GM12878 (cell line): ENCODE measurements at regions not wholly inside any gene's neighbourhood (a gene's known extent, or its start where the extent isn't known, plus 50 kb on each side); places are given as distances from the start of the nearest gene placed in this dataset.

Experiments
- ATAC-seq: fragments of 200-7000 bp; cut with Tn5 transposase; 3 replicates; pipeline ENCODE4 v1.9.1; 2020; ENCODE audit warnings: mild to moderate bottlenecking, moderate library complexity
- BruUV-seq: library from RNA; stranded (reverse); fragments of 400-500 nt; replicated peaks from 2 replicates; lab custom pipeline; 2021; lab: Mats Ljungman, UMichigan
- CTCF ChIA-PET: fragments of 300-600 bp; sonication (Branson Sonifier 250); formaldehyde crosslinking; extraction: SDS; loops from one replicate; lab custom pipeline; 2021; ENCODE audit warnings: inconsistent platforms; lab: Yijun Ruan, JAX
- POLR2A ChIA-PET: fragments of 350-600 bp; formaldehyde crosslinking; extraction: SDS; loops from one replicate; lab custom pipeline; 2021; ENCODE audit warnings: inconsistent platforms; lab: Charles Lee
- RAD21 ChIA-PET: fragments of 300-600 bp; sonication (Branson Sonifier 250); formaldehyde crosslinking; loops from one replicate; lab custom pipeline; 2023; ENCODE audit warnings: antibody characterized with exemption; ENCODE audit not compliant: unreplicated experiment; lab: Charles Lee
- SMC1A ChIA-PET: fragments of 300-600 bp; sonication (Branson Sonifier 250); formaldehyde crosslinking; loops from one replicate; lab custom pipeline; 2023; ENCODE audit not compliant: unreplicated experiment, uncharacterized antibody; lab: Charles Lee
- DNase-seq: peaks from one replicate; pipeline ENCODE4 v3.0.0-alpha.2; 2011; ENCODE audit warnings: low read depth, low spot score
- FAIRE-seq: peaks from 3 replicates; lab custom pipeline; 2011; peaks lifted over from hg19 to GRCh38; lab: Jason Lieb, UNC
- H2AFZ ChIP-seq: 2 replicates; pipeline ENCODE4 v1.6.0; 2011; ENCODE audit warnings: low read depth, low read length, control low read depth; ENCODE audit not compliant: control insufficient read depth
- H3K27ac ChIP-seq: 2 replicates; pipeline ENCODE4 v1.5.1; 2011; ENCODE audit warnings: control low read depth; ENCODE audit not compliant: control insufficient read depth, insufficient read depth
- H3K27me3 ChIP-seq, 2 experiments: replicated peaks in 1 of 2; 2 replicates each; pipeline versions ENCODE4 v1.6.0 to v1.6.1; 2011; ENCODE audit warnings: low read length in 1 of 2; ENCODE audit not compliant: control insufficient read depth in 2 of 2, insufficient read depth in 2 of 2
- H3K36me3 ChIP-seq, 2 experiments: 2 replicates each; pipeline ENCODE4 v1.5.1; 2011; ENCODE audit warnings: low read length in 1 of 2; ENCODE audit not compliant: control insufficient read depth in 2 of 2, insufficient read depth in 2 of 2
- H3K4me1 ChIP-seq: 2 replicates; pipeline ENCODE4 v1.6.1; 2011; ENCODE audit warnings: mild to moderate bottlenecking, low read length, moderate library complexity, mixed read lengths; ENCODE audit not compliant: control insufficient read depth, insufficient read depth
- H3K4me2 ChIP-seq: 2 replicates; pipeline ENCODE4 v1.6.0; 2011; ENCODE audit warnings: control low read depth; ENCODE audit not compliant: control insufficient read depth, insufficient read depth
- H3K4me3 ChIP-seq: fragments of 200-600 bp; sonication (generic); 2 replicates; pipeline ENCODE4 v1.5.1; 2016
- H3K79me2 ChIP-seq: 2 replicates; pipeline ENCODE4 v1.6.0; 2011; ENCODE audit warnings: low read length; ENCODE audit not compliant: control insufficient read depth, insufficient read depth
- H3K9ac ChIP-seq: 2 replicates; pipeline ENCODE4 v1.8.0; 2011; ENCODE audit warnings: low read length, control low read depth, mixed read lengths; ENCODE audit not compliant: control insufficient read depth, insufficient read depth
- H3K9me3 ChIP-seq: replicated peaks from 3 replicates; pipeline ENCODE4 v1.5.1; 2011; ENCODE audit warnings: mild to moderate bottlenecking, low read length; ENCODE audit not compliant: control insufficient read depth, insufficient read depth
- H4K20me1 ChIP-seq: 2 replicates; pipeline ENCODE4 v1.6.0; 2011; ENCODE audit not compliant: control insufficient read depth, insufficient read depth
- BMI1 ChIP-seq: fragments of 450-650 bp; IDR thresholded peaks from 2 replicates; pipeline ENCODE4 v1.6.1; 2016; ENCODE audit warnings: mild to moderate bottlenecking, moderate library complexity, borderline replicate concordance
- CHD1 ChIP-seq: IDR thresholded peaks from 2 replicates; pipeline ENCODE4 v1.6.1; 2012; ENCODE audit warnings: low read depth, low read length, improper control_type of control experiment
- GABPA ChIP-seq: IDR thresholded peaks from 2 replicates; pipeline ENCODE4 v1.6.1; 2014; ENCODE audit warnings: antibody characterized with exemption, low read depth, mild to moderate bottlenecking, inconsistent platforms
- JUND ChIP-seq: IDR thresholded peaks from 2 replicates; pipeline ENCODE4 v1.6.1; 2012; ENCODE audit warnings: low read depth, mild to moderate bottlenecking, low read length, improper control_type of control experiment, moderate library complexity
- KAT2A ChIP-seq: conservative IDR thresholded peaks from 2 replicates; pipeline ENCODE4 v1.6.1; 2011; ENCODE audit warnings: low read depth, low read length; ENCODE audit not compliant: control insufficient read depth
- STAT1 ChIP-seq: fragments of 450-650 bp; conservative IDR thresholded peaks from 2 replicates; pipeline ENCODE4 v1.6.1; 2014; ENCODE audit warnings: antibody characterized with exemption, mild to moderate bottlenecking
- STAT3 ChIP-seq: IDR thresholded peaks from 2 replicates; pipeline ENCODE4 v1.6.1; 2011; ENCODE audit warnings: low read depth, low read length, improper control_type of control experiment
- YBX1 ChIP-seq: fragments of 450-650 bp; IDR thresholded peaks from 2 replicates; pipeline ENCODE4 v1.6.1; 2016; ENCODE audit warnings: antibody characterized with exemption
- ZNF24 ChIP-seq: fragments of 450-650 bp; IDR thresholded peaks from 2 replicates; pipeline ENCODE4 v1.6.1; 2017; ENCODE audit warnings: antibody characterized with exemption, mild to moderate bottlenecking
- WGBS: methylation state at CpG from one replicate; pipeline ENCODE4 v1.1.6; 2016; ENCODE audit warnings: low lambda C conversion rate; ENCODE audit not compliant: insufficient replicate concordance, insufficient coverage; ENCODE audit errors: missing lambda C conversion rate; 5-methylcytosine and 5-hydroxymethylcytosine counted together
- in situ Hi-C: fragments of 300-500 bp; cut with MboI; formaldehyde crosslinking; loops from 9 replicates; pipeline ENCODE4 v1.14.3; 2018; ENCODE audit warnings: mixed read lengths
- intact Hi-C: fragments of 100-400 bp; cut with micrococcal nuclease; formaldehyde crosslinking; loops from one replicate; pipeline ENCODE4 v1.14.2; 2022; ENCODE audit not compliant: unreplicated experiment
- TF ChIP-seq, protein P1 (sequence below): IDR thresholded peaks from 2 replicates; pipeline ENCODE4 v1.6.1; 2012; ENCODE audit warnings: low read length, inconsistent platforms
- TF ChIP-seq, protein P2 (sequence below): fragments of 450-650 bp; IDR thresholded peaks from 2 replicates; pipeline ENCODE4 v1.6.1; 2017; ENCODE audit warnings: mild to moderate bottlenecking, moderate library complexity
- TF ChIP-seq, protein P3 (sequence below): IDR thresholded peaks from 2 replicates; pipeline ENCODE4 v1.6.1; 2011; ENCODE audit warnings: borderline replicate concordance, low read depth, mild to moderate bottlenecking, moderate library complexity, mixed read lengths, low read length; ENCODE audit not compliant: insufficient read depth; ENCODE audit errors: extremely low read length

DNA sequence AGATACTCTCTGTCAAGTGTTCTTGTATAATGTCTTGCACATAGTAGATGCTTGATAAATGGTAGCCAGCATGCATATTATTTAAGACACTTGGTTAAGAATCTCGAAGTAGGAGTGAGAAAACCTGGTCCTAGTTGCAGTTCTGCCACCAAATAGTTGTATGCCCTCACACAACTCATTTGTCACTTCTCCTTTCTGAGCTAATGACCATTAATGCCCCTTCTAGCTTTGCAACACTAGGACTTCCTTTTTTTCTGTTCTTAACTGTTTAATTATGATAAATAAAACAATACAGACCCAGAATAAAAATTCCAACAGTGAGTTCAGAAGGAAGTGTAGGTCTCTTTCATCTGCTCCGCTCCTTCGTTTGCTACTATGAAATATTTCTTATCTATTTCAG lies 453.6 kb downstream of the TMEM135 start:
- WGBS, result 36% methylated on average over 3 of the region's 3 CpGs
- no peak for ATAC-seq
- Histone ChIP-seq H3K27ac (no peak overlapping the region), H2AFZ (no peak overlapping the region), H3K79me2 (no peaks in the 10 kb centered on the region), H3K4me3 (no peak overlapping the region), H3K27me3 (no peaks in the 10 kb centered on the region), H3K4me2 (no peak overlapping the region), H3K9ac (no peak overlapping the region), H3K36me3 (no peaks in the 10 kb centered on the region), H3K9me3 (no peaks in the 10 kb centered on the region), H3K4me1 (no peaks in the 10 kb centered on the region), H4K20me1 (no peaks in the 10 kb centered on the region)
- CTCF ChIA-PET, result interaction anchor here (1.5 kb wide), 1 partner anchor 138 kb away, joined by 3 read pairs; no protein-coding TSS in a partner anchor
- no peak for DNase-seq
- intact Hi-C loops, result no loop called here
- SMC1A ChIA-PET, result no interaction called here
- RAD21 ChIA-PET, result no interaction called here
- no peak for FAIRE-seq
- no peak for TF ChIP-seq STAT1
- TF ChIP-seq, protein P1, sequence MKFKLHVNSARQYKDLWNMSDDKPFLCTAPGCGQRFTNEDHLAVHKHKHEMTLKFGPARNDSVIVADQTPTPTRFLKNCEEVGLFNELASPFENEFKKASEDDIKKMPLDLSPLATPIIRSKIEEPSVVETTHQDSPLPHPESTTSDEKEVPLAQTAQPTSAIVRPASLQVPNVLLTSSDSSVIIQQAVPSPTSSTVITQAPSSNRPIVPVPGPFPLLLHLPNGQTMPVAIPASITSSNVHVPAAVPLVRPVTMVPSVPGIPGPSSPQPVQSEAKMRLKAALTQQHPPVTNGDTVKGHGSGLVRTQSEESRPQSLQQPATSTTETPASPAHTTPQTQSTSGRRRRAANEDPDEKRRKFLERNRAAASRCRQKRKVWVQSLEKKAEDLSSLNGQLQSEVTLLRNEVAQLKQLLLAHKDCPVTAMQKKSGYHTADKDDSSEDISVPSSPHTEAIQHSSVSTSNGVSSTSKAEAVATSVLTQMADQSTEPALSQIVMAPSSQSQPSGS, result no peak
- no peak for TF ChIP-seq KAT2A
- no peak for TF ChIP-seq ZNF24
- TF ChIP-seq, protein P2, sequence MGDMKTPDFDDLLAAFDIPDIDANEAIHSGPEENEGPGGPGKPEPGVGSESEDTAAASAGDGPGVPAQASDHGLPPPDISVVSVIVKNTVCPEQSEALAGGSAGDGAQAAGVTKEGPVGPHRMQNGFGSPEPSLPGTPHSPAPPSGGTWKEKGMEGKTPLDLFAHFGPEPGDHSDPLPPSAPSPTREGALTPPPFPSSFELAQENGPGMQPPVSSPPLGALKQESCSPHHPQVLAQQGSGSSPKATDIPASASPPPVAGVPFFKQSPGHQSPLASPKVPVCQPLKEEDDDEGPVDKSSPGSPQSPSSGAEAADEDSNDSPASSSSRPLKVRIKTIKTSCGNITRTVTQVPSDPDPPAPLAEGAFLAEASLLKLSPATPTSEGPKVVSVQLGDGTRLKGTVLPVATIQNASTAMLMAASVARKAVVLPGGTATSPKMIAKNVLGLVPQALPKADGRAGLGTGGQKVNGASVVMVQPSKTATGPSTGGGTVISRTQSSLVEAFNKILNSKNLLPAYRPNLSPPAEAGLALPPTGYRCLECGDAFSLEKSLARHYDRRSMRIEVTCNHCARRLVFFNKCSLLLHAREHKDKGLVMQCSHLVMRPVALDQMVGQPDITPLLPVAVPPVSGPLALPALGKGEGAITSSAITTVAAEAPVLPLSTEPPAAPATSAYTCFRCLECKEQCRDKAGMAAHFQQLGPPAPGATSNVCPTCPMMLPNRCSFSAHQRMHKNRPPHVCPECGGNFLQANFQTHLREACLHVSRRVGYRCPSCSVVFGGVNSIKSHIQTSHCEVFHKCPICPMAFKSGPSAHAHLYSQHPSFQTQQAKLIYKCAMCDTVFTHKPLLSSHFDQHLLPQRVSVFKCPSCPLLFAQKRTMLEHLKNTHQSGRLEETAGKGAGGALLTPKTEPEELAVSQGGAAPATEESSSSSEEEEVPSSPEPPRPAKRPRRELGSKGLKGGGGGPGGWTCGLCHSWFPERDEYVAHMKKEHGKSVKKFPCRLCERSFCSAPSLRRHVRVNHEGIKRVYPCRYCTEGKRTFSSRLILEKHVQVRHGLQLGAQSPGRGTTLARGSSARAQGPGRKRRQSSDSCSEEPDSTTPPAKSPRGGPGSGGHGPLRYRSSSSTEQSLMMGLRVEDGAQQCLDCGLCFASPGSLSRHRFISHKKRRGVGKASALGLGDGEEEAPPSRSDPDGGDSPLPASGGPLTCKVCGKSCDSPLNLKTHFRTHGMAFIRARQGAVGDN, result no peak
- no peak for TF ChIP-seq GABPA
- no peak for TF ChIP-seq YBX1
- no peak for TF ChIP-seq BMI1
- no peak for TF ChIP-seq CHD1
- TF ChIP-seq STAT3, result no peak
- TF ChIP-seq, protein P3, sequence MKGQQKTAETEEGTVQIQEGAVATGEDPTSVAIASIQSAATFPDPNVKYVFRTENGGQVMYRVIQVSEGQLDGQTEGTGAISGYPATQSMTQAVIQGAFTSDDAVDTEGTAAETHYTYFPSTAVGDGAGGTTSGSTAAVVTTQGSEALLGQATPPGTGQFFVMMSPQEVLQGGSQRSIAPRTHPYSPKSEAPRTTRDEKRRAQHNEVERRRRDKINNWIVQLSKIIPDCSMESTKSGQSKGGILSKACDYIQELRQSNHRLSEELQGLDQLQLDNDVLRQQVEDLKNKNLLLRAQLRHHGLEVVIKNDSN, result no peak
- TF ChIP-seq JUND, result no peak
- in situ Hi-C loops, result no loop called here
- BruUV-seq, result no TSS peak
- POLR2A ChIA-PET, result no interaction called here
